LNCaP clone FGC (cell line): ENCODE measurements at regions not wholly inside any gene's neighbourhood (a gene's known extent, or its start where the extent isn't known, plus 50 kb on each side); places are given as distances from the start of the nearest gene placed in this dataset.

Experiments
- DNase-seq: peaks from one replicate; pipeline ENCODE4 v3.0.0-alpha.2; 2011; ENCODE audit warnings: low read depth
- H3K4me3 ChIP-seq: 2 replicates; pipeline ENCODE4 v1.5.1; 2011; ENCODE audit warnings: mild to moderate bottlenecking, low read depth, low read length, control low read depth
- CTCF ChIP-seq: IDR thresholded peaks from 2 replicates; pipeline ENCODE4 v1.5.1; 2012; ENCODE audit warnings: mild to moderate bottlenecking; ENCODE audit not compliant: control insufficient read depth, insufficient read depth; ENCODE audit errors: extremely low read depth

GRCh38 chr12:84696281-84696680 is 216.3 kb downstream of the SLC6A15 start:
- H3K4me3 ChIP-seq, result no peak overlapping the region

GRCh38 chr12:84694116-84694515 is 218.5 kb downstream of the SLC6A15 start:
- no peak for DNase-seq

More at GRCh38 chr12:84696281-84696680, 216.3 kb downstream of the SLC6A15 start:
- TF ChIP-seq CTCF, result no peak
- no peak for DNase-seq

GRCh38 chr12:84692071-84692470 is 220.5 kb downstream of the SLC6A15 start:
- no peak for TF ChIP-seq CTCF
- H3K4me3 ChIP-seq, result no peak overlapping the region
- no peak for DNase-seq

More at GRCh38 chr12:84694116-84694515, 218.5 kb downstream of the SLC6A15 start:
- no peak overlapping the region for H3K4me3 ChIP-seq
- TF ChIP-seq CTCF, result no peak

GRCh38 chr12:84691266-84691665 is 221.3 kb downstream of the SLC6A15 start:
- no peak for TF ChIP-seq CTCF
- H3K4me3 ChIP-seq, result no peak overlapping the region
- DNase-seq, result no peak

- DNase-seq, result no peak
- H3K4me3 ChIP-seq, result no peak overlapping the region
- TF ChIP-seq CTCF, result no peak
These were observed 223.0 kb downstream of the SLC6A15 start for GRCh38 chr12:84689638-84690037.

- DNase-seq, result no peak
- TF ChIP-seq CTCF, result no peak
- H3K4me3 ChIP-seq, result no peak overlapping the region
These were observed 227.2 kb downstream of the SLC6A15 start for GRCh38 chr12:84685379-84685778.

GRCh38 chr12:84676787-84677186 is 235.8 kb downstream of the SLC6A15 start:
- no peak for DNase-seq
- TF ChIP-seq CTCF, result no peak
- H3K4me3 ChIP-seq, result no peak overlapping the region
